ENCODE measurements at regions not wholly inside any gene's neighbourhood (a gene's known extent, or its start where the extent isn't known, plus 50 kb on each side); places are given as distances from the start of the nearest gene placed in this dataset.

- TF ChIP-seq CTCF (IDR thresholded peaks at IDR 0.05 in 4 of 5, conservative IDR thresholded peaks at IDR 0.05 in 1 of 5) (no peak), POLR2A (IDR thresholded peaks at IDR 0.05) (no peak)
These were observed 369.2 kb upstream of the MCTP2 start for GRCh38 chr15:93861956-93862741.

Data from gastrocnemius medialis (tissue), 4 donors.